NCI-H2081 treated with DMSO at 0.1 percent for 48 hours (cell line): ENCODE measurements at regions not wholly inside any gene's neighbourhood (a gene's known extent, or its start where the extent isn't known, plus 50 kb on each side); places are given as distances from the start of the nearest gene placed in this dataset.
"Not testable (repeated sequence)": the region's sequence is repeated elsewhere in the genome, so short reads cannot be mapped to it uniquely, and the experiment has no call there.

Source experiments
- DNase-seq: peaks from one replicate; lab custom pipeline; 2025; lab: John Stamatoyannopoulos, UW

DNA sequence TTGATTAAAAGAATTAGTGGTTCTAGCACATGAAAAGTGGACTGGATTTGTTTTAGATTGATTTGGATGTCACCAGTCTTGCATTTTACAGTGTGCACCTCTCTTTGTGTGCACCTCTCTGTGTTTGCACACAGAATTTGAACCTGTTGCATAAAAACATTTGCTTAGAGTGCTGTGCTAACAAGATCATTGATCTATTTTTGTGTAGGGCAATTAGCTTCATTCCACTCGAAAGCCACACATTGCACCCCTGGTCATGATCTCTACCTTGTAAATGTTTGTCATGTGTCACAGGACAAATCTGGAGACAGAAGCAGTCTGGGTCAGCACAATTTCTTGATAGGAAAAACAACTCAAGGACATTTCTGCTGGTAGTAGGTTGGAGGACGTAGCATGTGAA, 258.7 kb upstream of the LINC00305 start:
- DNase-seq = no peak

DNA sequence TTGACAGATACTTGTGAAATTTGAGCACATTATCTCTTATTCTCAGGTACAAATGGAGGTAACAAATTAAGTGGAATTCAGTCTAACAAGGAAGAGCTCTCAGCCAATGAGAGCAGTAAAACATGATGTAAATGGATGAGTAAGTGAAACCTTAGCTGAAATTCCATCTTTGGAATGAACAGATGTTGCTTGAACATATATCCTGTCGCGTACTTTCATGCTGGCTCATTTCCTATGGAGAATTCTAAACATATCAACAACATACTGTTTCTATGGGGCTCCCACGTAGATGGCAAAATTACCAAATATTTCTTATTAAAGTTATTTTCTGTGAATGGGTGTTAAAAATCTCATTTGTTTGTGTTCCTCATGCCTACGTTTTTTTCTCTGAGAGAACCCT, 256.3 kb upstream of the LINC00305 start:
- no peak for DNase-seq

DNA sequence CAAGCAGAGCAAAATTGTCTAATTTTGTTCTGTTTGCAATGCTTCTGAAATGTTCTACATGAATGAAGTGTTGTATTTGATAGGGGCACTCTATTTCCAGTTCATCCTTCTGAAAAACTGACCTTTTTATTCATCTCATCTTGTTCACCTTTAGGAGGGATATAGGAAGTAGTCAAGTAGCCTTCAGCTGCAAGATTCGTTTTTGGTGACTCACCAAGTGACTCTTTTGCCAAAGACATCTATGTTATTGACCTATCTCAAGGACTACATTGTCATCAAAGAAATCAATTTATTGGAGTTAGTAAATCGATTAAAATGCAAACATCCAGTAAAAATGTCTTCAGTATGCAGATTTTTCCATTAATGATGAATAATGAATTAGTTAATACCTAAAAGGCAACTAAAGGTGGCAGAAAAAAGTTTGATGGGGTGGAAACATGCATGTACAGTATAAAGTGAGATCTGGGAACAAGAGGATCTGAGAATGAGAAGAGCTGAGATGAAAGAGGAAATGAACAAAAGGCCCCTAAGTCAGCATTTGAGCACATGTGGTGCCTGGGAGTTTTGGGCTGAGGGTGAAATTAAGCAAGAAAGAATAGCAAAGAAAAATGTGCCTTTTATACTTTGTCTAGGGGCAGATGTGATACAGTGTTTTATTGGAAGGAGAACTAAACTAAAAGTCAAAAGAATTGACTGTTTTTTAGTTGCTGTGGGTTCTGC, 255.1 kb upstream of the LINC00305 start:
- no peak for DNase-seq

DNA sequence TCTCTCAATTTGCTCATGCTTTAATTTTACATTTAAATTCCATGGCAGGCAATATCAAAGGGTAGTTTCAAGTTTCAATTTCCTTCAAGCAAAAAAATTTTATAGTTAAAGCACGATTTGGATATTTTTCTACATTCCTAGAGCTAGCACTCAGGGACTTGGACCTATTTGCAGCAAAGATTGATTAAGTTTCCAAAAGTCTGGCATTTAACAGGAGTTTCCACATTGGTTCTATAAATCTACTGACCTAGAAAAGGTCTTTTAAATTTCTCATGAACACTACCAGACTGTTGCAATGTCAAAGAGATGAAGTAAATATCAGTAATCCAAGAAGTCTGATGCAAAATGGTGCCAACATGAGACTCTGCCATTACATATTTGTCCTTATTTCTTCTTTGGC, 253.7 kb upstream of the LINC00305 start:
- DNase-seq = no peak

DNA sequence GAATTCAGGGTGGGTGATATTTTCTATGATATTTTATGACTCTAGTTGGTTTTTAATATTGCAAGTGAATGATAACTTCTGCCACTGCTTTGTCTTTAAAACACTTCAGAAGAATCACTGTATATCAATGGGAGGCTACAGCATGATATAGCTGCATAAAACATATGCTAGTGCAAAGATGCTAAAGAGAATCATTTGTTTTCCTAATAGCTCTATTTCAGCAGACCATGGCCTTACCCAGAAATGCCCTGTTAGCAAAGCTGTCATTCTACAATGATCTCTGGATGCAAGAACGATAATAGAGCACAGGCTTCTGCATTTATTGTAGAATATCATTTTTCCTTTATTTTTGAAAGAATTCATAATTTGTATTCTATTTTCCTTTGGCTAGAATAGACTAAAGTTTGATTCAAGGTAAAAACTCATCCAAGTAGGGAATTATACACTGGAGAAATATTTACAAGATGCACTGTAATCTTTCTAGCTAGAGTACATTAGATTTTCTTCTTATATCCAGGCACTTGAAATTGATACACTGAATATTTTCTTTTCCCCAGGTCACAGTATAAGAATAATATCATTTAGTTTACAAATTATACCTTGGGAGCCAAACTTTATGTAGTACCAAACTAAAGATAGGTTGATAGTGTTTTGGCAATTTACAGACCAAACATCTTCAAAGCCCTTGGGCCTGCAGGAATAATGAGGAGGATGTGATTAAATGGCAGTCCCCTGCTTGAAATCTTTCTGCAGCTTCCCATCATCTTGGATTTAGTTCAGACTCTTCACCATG, 252.6 kb upstream of the LINC00305 start:
- no peak for DNase-seq

DNA sequence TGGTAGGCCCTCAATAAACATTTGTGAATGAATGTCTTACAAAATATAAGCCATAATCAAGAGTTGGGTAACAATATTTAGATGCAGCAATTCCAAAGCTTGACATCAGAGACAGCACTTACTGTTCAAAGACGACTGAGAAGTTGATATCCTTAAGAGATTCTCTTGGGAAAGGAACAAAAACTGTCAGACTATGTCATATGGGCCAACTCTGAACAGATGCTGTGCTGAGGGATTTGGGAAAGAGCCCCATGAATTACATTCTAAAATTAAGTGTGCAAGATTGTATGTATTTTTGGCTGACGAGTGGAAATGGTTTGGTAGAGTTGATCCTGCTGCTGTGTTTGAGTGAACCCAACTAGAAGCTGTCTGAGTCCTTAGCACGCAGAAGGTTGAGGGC, 250.7 kb upstream of the LINC00305 start:
- no peak for DNase-seq

DNA sequence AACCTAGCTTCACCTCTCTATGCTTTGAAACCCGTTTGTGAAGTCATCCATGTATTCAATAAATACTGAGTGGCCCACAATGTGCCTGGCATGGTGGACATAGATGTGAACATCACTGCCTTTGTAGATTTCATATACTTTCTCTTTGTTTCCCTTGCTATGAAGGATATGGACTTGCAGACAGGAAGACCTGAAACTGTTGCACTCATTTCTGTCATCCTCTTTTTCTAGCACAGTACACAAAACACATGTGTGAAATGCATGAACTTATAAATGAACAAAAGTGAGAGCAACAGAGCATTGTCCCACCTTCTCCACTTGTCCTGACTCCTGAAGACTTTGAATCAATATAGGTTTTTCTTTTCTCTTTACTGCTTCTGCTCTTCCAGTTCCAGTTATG, 249.4 kb upstream of the LINC00305 start:
- DNase-seq = no peak

DNA sequence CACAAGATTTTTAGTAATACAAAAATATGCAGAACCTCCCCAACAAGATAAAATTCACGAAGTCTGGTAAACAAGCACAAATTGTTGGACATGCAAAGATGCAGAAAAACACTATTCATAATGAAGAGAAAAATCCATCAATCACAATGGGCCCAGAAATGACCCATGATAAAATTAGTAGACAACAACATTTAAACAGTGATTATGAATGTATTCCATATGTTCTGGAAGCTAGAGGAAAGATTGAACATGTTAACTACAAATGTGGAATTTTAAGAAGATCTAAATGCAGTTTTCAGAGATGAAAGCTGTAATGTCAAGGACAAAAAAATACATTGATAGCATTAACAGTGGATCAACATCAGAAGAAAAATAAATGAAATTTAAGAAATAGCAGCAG, 243.3 kb upstream of the LINC00305 start:
- DNase-seq = no peak

DNA sequence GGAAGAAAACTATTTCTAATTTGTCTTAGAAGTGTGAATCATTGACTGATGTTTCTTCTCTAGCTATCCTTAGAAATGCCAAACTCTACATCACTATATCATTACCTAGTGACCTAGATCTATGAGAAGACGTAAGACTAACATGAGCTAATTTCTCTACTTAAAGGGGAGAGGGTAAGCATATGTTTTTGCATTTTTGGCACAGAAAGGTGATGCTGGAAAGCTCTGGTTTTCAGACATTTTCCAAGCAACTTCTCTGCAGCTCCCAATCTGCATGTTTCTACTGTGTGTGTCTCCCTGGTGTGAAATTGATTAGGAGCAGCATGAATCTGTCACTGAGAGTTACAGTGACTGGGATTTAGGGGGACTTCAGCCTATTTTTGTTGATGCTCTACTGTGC, 235.2 kb upstream of the LINC00305 start:
- no peak for DNase-seq

- no peak for DNase-seq
Observed at GRCh38 chr18:64380117-64380516, 231.2 kb upstream of the LINC00305 start.

DNA sequence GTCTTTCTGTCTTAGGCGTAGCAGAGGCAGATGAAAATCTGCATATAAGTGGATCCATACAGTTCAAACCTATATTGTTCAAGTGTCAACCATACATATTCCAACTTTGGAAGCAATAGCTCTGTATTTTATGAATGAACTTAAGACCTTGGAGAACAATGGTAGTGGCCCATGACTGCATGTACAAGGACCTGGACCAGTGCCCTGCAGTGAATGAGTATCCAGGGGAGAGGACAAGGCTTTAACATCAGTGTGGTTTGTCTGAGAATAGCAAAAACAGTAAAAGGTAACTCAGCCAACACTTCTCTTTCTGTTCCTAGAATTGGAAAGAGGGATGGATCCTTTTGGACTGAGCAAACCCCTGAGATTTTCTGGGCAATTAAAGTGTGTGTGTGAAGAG, 230.8 kb upstream of the LINC00305 start:
- no peak for DNase-seq

DNA sequence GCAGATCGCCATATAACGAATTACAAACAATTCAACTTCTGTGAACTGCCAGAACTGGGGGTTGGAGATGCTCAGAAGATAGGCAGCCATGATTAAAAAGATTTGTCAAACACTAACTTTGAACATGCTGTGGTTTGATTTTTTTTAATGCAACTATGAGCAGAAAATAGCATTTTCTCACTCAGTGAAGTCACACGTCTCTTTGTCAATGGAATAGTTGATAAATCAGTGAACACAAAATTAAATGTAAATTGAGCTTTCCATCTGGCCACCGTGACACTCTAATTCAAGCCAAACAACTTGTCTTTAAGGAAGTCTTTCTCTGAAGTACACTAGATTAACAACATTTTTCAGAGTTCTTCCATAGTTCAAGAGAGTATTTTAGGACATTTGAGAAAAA, 228.6 kb upstream of the LINC00305 start:
- no peak for DNase-seq

DNA sequence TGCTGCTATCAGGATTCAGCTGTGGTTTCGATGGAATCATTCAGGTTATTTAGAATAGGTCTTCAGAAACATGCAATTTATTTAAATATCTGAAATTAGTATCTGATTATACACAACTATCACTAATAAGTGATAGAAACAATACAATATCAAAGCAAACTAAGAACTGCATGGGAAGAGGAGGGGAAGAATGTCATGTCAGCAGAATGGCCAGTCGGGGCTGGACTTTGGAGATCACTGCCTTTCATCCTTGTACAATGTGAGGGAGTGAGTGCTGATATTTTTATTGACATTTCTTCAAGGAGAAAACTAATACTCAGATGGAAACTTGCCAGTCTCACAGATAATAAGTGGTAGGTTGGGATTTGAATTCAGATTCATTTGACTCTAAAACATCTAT, 224.0 kb upstream of the LINC00305 start:
- no peak for DNase-seq

DNA sequence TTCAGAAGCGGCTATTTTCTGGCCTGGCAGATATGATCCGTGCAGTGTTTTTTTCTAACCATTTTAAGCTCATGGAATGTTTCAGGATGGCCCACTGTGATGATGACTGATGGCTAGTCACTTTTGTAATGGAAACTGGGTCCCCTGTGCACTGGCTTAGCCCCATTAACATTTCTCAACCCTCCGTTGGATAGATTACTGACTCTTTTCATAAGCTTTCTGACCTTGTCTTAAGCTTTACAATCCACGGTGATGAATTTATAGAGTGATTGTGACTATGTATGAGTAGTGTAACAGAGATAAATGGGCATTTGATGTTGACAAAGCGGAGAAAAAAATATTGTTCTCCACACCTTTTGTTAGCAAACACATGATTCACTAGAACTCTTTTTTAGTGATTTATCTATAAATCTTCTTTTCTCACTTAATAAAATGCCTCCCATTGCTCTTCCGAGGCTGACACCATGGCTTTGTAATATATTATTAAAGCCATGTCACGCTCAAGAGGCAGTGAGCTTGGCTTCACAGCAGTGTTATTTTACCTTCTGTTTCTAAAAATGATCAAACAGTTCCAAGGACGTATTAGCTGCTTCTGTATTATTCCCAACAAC, 221.0 kb upstream of the LINC00305 start:
- not testable (repeated sequence) for DNase-seq

DNA sequence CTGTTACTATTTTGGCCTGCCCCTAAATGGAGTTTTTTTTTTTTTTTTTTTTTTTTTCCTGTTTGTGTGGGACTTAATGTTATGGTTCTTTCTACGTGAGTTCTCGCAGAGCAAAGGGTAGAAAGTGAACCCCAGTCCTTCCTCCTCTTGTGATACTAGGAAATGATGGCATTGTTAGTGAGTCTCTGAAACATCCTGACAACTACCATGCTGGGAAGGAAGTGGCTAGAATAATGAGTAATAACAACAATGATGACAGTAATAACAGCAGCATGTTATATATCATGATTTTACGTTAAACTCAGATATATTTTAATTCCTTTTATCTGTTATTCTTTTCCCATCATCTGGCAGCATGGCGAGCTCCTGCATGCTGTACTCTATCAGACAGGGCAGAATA, 216.2 kb upstream of the LINC00305 start:
- no peak for DNase-seq

- DNase-seq = no peak
Observed at GRCh38 chr18:64337673-64338072, 188.8 kb upstream of the LINC00305 start.

DNA sequence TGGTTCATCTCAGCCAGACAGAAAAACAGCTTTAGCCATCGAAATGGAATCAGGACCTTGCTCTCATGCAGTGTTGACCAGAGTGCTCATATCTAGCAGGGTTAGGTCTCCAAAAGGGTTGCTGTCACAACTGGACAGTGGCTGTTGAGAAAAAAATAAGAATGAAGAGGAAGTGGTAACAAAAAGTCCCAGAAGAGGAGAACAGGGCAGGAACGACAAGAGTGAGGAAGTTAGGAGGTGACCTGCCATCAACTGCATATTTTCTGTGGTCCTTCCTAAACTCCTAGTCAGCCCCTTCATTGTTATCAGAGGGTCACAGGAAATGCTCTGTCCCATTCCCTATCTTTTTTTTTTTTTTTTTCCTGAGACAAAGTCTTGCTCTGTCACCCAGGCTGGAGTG, 188.1 kb upstream of the LINC00305 start:
- no peak for DNase-seq

DNA sequence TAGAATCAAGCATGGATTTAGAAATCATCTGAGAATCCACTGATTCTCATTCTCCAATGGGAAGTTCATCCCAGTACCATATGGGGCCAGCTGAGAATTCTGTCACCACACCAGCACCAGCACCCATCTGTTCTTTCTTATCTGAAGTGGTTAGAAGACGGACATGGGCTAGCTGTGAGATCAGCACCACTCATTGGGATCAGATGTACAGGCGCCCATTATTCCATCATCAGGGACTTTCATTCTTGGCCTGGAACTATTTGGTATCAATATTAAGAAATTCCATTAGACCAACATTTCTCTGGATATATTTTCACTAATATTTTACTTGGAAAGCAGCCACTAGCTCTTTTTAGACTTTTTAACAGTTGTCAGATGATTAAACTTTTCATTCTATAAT, 185.9 kb upstream of the LINC00305 start:
- DNase-seq = no peak

DNA sequence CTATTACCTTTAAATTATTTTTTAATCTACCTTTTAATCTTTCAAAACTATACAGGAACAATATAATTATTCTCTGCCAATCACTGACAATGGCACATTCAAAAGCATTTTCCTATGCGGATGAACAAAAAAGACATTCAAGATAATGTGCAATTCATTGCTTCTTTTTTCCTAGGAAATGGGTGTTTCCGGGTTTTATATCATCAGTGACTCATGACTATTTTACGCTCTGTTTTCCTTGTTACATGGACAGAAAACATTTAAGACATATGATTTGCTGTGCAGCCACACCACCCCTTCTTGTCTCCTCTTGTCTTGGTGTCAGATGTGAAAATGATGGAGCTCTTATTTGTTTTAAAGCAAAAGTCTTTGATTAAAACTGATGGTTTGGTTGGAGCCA, 184.7 kb upstream of the LINC00305 start:
- DNase-seq = no peak

GRCh38 chr18:64332835-64333234, 183.9 kb upstream of the LINC00305 start:
- no peak for DNase-seq

GRCh38 chr18:64331419-64331818, 182.5 kb upstream of the LINC00305 start:
- DNase-seq = no peak

- no peak for DNase-seq
Observed at GRCh38 chr18:64330931-64331330, 182.0 kb upstream of the LINC00305 start.

DNA sequence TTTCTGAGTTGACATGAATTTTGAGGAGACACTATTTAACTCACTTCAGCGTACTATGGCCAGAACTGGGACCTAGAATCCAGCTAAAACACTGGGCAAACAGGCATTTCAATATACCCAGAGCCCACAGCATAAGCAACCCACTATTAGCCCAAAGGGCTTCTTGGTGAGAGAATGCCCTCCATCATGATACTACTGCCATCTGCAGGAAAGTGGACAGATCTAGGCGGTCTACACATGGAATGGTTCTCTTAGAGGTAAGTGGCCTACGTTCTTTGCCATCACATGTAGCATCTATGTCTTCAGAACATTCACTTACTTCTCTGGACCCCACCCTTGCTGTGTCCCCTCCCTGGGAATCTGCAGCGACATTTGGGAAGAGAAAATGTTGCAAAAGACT, 181.3 kb upstream of the LINC00305 start:
- no peak for DNase-seq
